C1 segment of cervical spinal cord (tissue), 14 donors: ENCODE measurements at regions not wholly inside any gene's neighbourhood (a gene's known extent, or its start where the extent isn't known, plus 50 kb on each side); places are given as distances from the start of the nearest gene placed in this dataset.
A peak's percentile ranks its signal among the peaks of the same experiment; 100 is the strongest.
"Not testable (repeated sequence)": the region's sequence is repeated elsewhere in the genome, so short reads cannot be mapped to it uniquely, and the experiment has no call there.

Source experiments
- DNase-seq, 14 donors: peaks; one replicate each; lab custom pipeline; 2025; lab: John Stamatoyannopoulos, UW

- no peak for DNase-seq
Observed at GRCh38 chr6:43887906-43888683, 118.1 kb downstream of the VEGFA start.

- no peak for DNase-seq
Observed at GRCh38 chr6:43887340-43887858, 117.4 kb downstream of the VEGFA start.

DNA sequence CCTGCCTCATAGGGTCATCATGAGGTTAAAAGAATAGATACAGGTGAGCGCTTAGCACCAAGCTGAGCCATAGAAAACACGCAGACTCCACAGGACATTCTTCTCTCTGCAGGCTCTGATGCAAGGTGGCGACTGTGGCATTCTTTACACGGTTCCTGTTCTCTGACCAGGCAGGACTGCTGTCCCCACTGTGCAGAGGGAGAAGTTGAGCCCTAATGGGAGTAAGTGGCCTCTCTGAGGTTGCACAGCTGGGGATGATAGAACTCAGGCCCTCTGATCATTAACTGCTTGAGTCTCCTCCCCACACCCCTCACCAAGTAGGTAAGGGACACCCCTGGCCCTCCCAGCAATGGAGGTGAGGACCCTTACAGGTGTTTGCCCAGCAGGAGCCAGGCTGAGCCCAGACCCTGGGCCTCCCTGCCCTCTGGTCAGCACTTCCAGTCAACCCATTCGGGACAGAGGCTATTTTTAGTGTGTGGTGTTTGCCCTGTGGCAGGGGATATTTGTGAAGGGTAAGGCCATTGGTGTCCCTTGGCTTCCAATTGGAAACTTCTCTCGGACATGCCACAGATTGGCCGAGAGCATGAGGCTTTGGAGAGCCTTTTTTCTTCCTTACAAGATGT lies 116.8 kb downstream of the VEGFA start:
- DNase-seq = no peak

- no peak for DNase-seq
Observed at GRCh38 chr6:43886067-43886461, 116.1 kb downstream of the VEGFA start.

- no peak for DNase-seq
Observed at GRCh38 chr6:43885399-43886066, 115.5 kb downstream of the VEGFA start.

DNA sequence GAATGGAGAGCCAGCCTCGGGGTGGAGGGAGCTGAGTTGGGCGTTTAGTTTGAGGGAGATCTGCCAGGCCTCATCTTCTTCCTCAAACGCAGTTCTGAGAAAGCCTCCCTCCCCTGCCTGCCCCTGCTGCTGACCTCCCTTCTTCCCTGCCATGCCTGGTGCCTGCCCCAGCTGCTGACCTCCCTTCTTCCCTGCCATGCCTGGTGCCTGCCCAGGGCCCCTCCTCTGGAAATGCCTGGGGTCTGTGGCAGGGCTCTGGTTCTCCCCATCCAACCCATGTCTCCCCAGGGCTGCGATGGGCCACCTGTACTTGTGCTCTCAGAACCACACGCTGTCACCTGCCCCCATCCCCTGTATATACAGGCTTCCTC lies 114.6 kb downstream of the VEGFA start:
- no peak for DNase-seq

GRCh38 chr6:43883847-43884651 lies 114.0 kb downstream of the VEGFA start:
- peak in 2 of 14 donors; percentile 19 to 25 for DNase-seq

GRCh38 chr6:43882690-43883448 lies 112.9 kb downstream of the VEGFA start:
- not testable (repeated sequence) for DNase-seq

DNA sequence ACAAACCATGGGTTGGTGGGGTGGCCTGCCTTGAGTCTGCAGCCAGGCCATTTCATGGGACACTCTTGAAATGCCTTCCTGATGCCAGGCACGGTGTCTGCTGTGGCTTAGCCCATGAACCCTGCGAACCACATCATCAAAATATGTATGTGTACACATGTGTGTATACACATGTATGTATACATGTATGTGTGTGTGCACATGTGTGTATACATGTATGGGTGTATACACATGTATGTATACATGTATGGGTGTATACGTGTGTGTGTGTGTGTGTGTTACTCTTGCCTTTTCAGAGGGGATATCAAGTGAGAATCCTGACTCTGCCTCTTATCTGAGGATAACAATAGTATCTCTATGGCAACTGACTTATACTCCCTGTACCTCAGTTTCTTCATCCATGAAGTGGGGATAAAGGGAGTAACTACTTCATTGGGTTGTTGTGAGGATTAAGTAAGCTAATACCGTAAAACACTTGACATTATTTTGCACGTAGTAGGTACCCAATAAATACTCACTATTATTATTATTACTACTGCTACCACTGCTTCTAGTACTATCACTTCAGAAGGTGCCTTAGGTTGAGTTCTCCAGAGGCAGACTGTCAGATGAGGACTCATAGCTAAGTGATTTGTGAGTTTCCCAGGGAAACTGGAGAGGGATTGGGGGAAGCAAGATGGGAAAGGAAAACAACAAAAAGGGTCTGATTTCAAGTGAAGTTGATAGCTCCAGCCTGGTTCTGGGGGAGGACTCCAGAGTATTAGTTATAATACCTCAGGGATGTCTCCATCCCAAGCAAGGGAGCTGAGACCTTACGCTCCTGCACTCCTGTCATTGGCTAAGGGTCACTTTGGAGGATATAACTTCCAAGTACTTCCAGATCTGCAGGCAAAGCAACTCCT lies 110.5 kb downstream of the VEGFA start:
- DNase-seq = no peak

DNA sequence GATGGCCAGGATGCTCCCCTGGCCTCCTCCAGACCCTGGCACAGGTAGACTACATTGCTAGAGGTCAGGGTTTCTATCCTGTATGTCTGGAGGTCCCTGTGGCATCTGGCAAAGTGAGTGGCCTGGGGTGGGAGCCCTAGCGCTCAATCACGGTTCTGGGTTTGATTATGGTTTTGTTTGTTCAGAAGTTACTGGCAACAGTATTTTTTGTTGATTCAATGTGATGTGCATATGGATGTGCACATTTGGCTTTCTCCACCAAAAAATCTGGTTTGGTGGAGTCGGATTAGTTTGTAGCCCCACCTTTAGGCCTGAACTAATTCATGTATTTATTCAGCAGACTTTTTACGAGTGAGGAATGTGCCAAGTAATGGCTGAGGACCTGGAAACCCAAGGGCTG lies 109.7 kb downstream of the VEGFA start:
- DNase-seq = no peak

GRCh38 chr6:43878823-43879495 lies 108.9 kb downstream of the VEGFA start:
- peak in 13 of 14 donors; percentile 16 to 77 (median 57) for DNase-seq

- no peak for DNase-seq
Observed at GRCh38 chr6:43878127-43878634, 108.2 kb downstream of the VEGFA start.

- no peak for DNase-seq
Observed at GRCh38 chr6:43877463-43878126, 107.6 kb downstream of the VEGFA start.

GRCh38 chr6:43877036-43877435 lies 107.0 kb downstream of the VEGFA start:
- DNase-seq = peak in 1 of 14 donors; percentile 6

- no peak for DNase-seq
Observed at GRCh38 chr6:43876602-43877001, 106.6 kb downstream of the VEGFA start.

DNA sequence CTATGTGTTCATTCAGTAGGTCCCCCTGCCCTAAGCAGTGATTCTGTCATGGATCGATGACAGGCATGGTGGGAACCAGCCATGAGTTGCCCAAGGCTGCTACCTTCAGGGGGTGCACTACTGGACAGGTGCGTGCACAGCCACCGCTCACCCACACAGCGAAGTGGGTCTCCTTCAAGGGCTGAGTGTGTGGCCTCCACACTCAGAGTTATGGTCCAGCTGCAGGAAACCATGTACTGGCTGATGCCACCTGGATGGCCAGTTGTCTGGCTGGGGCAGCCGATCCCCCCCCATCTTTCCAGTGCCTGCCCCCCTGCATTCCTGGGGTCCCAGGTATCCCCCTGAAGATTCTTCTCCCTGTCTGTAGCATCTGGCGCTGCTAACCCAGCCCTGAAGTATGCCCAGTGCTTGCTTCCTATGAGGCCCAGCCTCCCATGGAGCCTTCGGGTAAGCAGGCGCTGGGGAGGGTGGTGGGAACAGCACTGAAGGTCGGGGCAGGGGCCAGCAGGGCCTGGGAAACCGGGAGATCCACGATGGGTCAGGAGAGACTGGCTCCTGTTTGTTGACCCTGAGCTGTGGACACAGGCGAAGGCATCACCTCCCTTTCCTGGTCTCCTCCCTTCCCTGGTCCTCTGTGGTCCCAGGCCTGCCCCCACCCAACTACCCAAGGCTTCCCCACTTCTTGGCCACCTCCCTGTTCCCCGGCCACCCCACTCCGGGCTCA lies 106.0 kb downstream of the VEGFA start:
- DNase-seq = no peak

DNA sequence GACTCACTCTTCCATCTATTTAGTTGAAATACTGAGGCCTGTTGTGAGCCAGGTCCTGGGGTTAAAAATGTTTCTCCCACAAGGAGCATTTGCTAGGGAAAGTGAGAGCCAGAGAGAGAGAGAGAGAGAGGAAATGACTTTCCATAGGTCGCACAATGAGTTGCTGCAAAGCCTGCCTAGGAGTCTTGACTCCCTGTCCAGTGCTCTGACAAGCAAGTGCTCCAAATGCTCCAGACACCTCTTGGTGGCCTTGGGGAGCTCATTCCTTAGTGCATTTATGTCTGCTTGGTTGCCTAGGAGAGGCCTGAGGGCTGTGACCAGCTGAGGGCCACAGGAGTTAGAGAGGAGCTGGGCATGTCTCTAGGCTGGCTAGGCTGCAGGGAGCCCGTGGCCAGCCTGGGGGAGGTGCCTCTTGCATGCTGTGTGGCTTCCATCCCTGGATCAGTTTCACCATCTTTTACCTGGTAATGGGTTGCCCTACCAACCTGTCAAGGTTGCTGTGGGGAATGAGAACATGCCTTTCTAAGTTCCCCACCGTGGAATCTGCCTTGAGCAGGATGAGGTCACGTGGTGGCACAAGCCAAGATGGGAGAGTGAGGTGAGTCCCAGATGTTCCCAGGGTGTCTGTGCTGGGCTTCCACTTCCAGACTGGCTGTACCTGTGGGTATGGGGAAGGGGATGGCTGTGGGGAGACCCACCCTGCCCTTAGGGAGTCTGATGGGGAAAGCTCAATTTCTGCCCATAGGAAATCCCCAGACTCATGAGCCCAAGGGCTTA lies 105.0 kb downstream of the VEGFA start:
- DNase-seq = no peak
